HUES48 (cell line): ENCODE measurements at regions not wholly inside any gene's neighbourhood (a gene's known extent, or its start where the extent isn't known, plus 50 kb on each side); places are given as distances from the start of the nearest gene placed in this dataset.
"Not testable (repeated sequence)": the region's sequence is repeated elsewhere in the genome, so short reads cannot be mapped to it uniquely, and the experiment has no call there.

ENCODE experiments used
- H3K27ac ChIP-seq: one replicate; pipeline ENCODE4 v1.7.0; 2013; ENCODE audit warnings: low read depth, low read length, inconsistent platforms
- H3K27me3 ChIP-seq: 2 replicates; pipeline ENCODE4 v1.6.1; 2013; ENCODE audit warnings: mild to moderate bottlenecking, low read length; ENCODE audit not compliant: control insufficient read depth, insufficient read depth
- H3K36me3 ChIP-seq: 2 replicates; pipeline ENCODE4 v1.6.1; 2013; ENCODE audit warnings: low read length; ENCODE audit not compliant: control insufficient read depth, insufficient read depth
- H3K4me1 ChIP-seq: 2 replicates; pipeline ENCODE4 v1.6.1; 2013; ENCODE audit warnings: mild to moderate bottlenecking, low read length; ENCODE audit not compliant: control insufficient read depth, insufficient read depth
- H3K4me3 ChIP-seq: 2 replicates; pipeline ENCODE4 v1.5.1; 2013; ENCODE audit warnings: mild to moderate bottlenecking, low read depth, low read length
- H3K9ac ChIP-seq: 2 replicates; pipeline ENCODE4 v1.6.1; 2013; ENCODE audit warnings: mild to moderate bottlenecking, low read depth, low read length, moderate library complexity
- H3K9me3 ChIP-seq: 2 replicates; pipeline ENCODE4 v1.6.1; 2013; ENCODE audit warnings: low read length; ENCODE audit not compliant: control insufficient read depth, insufficient read depth

GRCh38 chr7:135872861-135873260 is 104.3 kb downstream of the MTPN start:
- H3K36me3 ChIP-seq, H3K27ac ChIP-seq, H3K9ac ChIP-seq, H3K9me3 ChIP-seq, H3K4me3 ChIP-seq, H3K27me3 ChIP-seq, H3K4me1 ChIP-seq: not testable (repeated sequence)

DNA sequence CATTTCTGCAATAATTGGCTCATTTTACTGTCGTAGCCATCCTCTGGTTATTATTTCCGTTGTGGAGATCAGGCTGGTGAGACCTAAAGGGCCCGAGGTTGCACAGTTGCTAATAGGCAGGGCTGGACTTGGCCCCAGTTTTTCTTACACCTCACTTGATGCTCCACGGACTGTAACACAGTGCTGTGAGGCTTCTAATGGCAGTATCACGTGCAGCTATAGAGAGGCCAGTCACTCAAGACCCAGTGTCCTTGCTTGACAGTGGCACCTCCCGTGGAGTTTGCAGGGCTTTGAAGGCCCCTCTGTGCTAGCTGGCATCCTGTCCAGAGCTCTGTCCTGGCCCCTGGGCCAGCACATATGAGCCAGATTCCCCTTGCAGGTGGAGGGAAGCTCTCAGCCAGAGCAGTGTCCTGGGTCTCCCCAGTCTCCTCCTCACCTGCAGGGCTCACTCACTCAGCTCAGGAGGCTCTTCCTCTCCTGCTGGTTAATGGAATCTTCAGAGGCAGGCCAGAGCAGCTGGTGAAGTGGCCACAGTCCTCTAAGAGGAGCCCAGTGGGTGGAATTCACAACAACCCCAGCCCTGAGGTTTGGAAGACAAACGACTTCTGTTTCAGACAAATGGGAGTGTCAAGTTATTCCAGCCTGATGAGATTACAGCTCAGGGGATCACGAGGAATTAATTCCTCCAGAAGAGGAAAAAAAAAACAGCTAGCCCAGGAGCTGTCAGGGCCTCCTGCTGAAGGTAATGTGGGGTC is 114.2 kb upstream of the FAM180A start:
- Histone ChIP-seq H3K9ac (no peak overlapping the region), H3K27ac (no peak overlapping the region), H3K4me1 (no peaks in the 10 kb centered on the region), H3K9me3 (no peaks in the 10 kb centered on the region; the same call in 1 of the 2 replicates), H3K4me3 (no peak overlapping the region), H3K36me3 (no peaks in the 10 kb centered on the region), H3K27me3 (no peaks in the 10 kb centered on the region)

GRCh38 chr7:135859538-135859937 is 110.9 kb upstream of the FAM180A start:
- H3K4me3 ChIP-seq: no peak overlapping the region
- H3K36me3 ChIP-seq: no peaks in the 10 kb centered on the region
- no peak overlapping the region for H3K9ac ChIP-seq
- H3K9me3 ChIP-seq: peaks cover 4% of the 10 kb centered on the region
- H3K27me3 ChIP-seq: no peaks in the 10 kb centered on the region
- no peaks in the 10 kb centered on the region; the same call in 1 of the 2 replicates for H3K4me1 ChIP-seq
- no peak overlapping the region for H3K27ac ChIP-seq

- Histone ChIP-seq H3K4me1 (no peaks in the 10 kb centered on the region; the same call in 1 of the 2 replicates), H3K36me3 (no peaks in the 10 kb centered on the region), H3K9ac (no peak overlapping the region), H3K9me3 (peaks cover 4% of the 10 kb centered on the region), H3K27ac (no peak overlapping the region), H3K4me3 (no peak overlapping the region), H3K27me3 (no peaks in the 10 kb centered on the region)
Observed at GRCh38 chr7:135858851-135859250, 110.2 kb upstream of the FAM180A start.

DNA sequence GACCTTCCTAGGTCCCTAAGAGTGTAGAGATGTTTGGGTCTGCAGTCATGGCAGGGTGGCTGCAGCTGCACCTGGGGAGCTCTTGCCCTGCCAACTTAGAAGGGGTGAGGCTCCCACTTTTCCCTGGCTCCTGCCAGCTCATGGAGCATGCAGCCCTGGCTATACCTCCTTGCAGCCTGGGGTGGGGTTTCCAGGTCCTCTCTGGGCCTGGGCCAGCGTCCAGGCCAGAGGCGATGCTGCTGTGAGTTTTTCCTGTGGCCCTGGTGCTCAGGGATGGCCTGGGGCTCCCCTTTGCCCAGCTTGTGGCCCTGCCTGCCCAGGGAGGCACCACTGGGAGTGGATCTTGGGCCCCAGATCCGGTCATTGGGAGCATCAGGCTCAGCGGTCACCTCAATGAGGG is 109.8 kb upstream of the FAM180A start:
- Histone ChIP-seq H3K4me1 (no peaks in the 10 kb centered on the region; the same call in 1 of the 2 replicates), H3K27ac (no peak overlapping the region), H3K27me3 (no peaks in the 10 kb centered on the region), H3K9ac (no peak overlapping the region), H3K9me3 (peaks cover 4% of the 10 kb centered on the region), H3K36me3 (no peaks in the 10 kb centered on the region), H3K4me3 (no peak overlapping the region)

- H3K4me3 ChIP-seq: no peak overlapping the region
Observed at GRCh38 chr7:135857519-135858274, 109.1 kb upstream of the FAM180A start.

GRCh38 chr7:135856356-135857144 is 107.9 kb upstream of the FAM180A start:
- H3K36me3 ChIP-seq: no peaks in the 10 kb centered on the region
- H3K27me3 ChIP-seq: no peaks in the 10 kb centered on the region
- H3K4me1 ChIP-seq: no peaks in the 10 kb centered on the region; the same call in 1 of the 2 replicates
- H3K9ac ChIP-seq: no peak overlapping the region
- no peak overlapping the region for H3K27ac ChIP-seq
- H3K4me3 ChIP-seq: no peak overlapping the region
- H3K9me3 ChIP-seq: peaks cover 4% of the 10 kb centered on the region

More at GRCh38 chr7:135857519-135858274, 109.1 kb upstream of the FAM180A start:
- H3K9me3 ChIP-seq: peaks cover 4% of the 10 kb centered on the region
- H3K27ac ChIP-seq: no peak overlapping the region
- no peaks in the 10 kb centered on the region; the same call in 1 of the 2 replicates for H3K4me1 ChIP-seq
- no peak overlapping the region for H3K9ac ChIP-seq
- no peaks in the 10 kb centered on the region for H3K27me3 ChIP-seq
- no peaks in the 10 kb centered on the region for H3K36me3 ChIP-seq

GRCh38 chr7:135855846-135856245 is 107.2 kb upstream of the FAM180A start:
- Histone ChIP-seq H3K9me3 (peaks cover 4% of the 10 kb centered on the region), H3K27me3 (no peaks in the 10 kb centered on the region), H3K9ac (no peak overlapping the region), H3K4me1 (no peaks in the 10 kb centered on the region; the same call in 1 of the 2 replicates), H3K36me3 (no peaks in the 10 kb centered on the region), H3K4me3 (no peak overlapping the region), H3K27ac (no peak overlapping the region)

DNA sequence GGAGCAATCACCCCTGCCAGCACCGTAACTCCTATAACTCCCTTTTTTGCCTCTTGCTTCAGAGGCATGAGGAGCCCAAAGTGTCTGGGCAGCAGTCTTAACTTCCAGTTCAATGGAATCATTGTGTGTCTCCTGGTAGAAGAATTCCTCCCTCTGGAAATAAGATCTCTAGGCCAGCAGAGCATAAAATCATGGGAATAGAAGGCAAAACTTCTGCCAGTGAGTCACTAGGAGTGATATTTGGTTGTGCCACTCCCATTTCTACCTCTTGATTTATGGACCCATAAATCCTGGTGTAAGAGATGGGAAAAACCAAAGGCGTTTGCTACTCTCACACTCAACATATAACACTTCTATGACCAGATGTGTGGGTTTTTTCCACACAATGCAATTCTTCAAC is 104.9 kb upstream of the FAM180A start:
- Histone ChIP-seq H3K9me3 (peaks cover 4% of the 10 kb centered on the region), H3K27me3 (no peaks in the 10 kb centered on the region), H3K36me3 (no peaks in the 10 kb centered on the region), H3K4me1 (no peaks in the 10 kb centered on the region; the same call in 1 of the 2 replicates), H3K9ac (no peak overlapping the region), H3K4me3 (no peak overlapping the region), H3K27ac (no peak overlapping the region)

DNA sequence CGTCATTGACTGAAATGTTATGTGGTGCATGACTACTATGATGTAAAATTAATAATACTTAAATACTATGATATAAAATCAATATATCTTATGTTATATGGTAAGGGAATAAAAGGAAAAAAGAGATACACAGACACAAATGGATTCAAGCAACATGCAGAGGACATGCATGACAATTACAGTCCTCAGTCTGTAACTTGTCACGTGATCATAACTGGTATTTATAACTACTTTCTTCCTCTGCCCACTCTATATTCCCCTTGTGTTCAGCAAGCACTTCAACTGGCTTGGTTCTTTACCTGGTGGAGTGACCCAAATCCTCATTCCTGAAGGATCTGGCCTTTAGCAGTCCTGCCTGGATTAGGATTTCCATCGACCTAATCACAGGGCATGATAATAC is 104.4 kb upstream of the FAM180A start:
- no peaks in the 10 kb centered on the region for H3K36me3 ChIP-seq
- H3K9me3 ChIP-seq: peaks cover 4% of the 10 kb centered on the region
- no peak overlapping the region for H3K4me3 ChIP-seq
- no peak overlapping the region for H3K27ac ChIP-seq
- no peaks in the 10 kb centered on the region; the same call in 1 of the 2 replicates for H3K4me1 ChIP-seq
- no peaks in the 10 kb centered on the region for H3K27me3 ChIP-seq
- H3K9ac ChIP-seq: no peak overlapping the region
